ENCODE measurements at regions not wholly inside any gene's neighbourhood (a gene's known extent, or its start where the extent isn't known, plus 50 kb on each side); places are given as distances from the start of the nearest gene placed in this dataset.

DNA sequence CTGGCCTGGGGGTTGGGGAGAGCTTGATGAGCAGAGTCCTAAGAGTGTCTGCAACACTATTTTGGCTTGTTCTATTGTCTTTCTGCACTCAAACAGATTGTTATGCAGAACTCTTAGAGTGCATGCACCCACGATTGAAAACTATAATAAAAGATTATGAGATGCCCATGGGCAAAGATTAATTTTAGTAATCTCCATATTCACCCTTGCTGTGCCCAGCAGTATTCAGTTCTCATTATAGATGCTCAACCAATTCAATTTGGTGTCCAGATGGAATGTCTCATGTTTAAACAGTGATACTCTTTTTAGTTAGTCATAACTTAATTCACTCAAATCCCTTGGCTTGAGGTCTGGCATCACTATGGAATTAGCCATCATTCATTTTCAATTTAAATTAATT, 952.5 kb downstream of the CDH8 start:
- no peaks in the 10 kb centered on the region for H3K27me3 ChIP-seq (ENCODE audit: insufficient read depth)
- H3K9me2 ChIP-seq = no peaks in the 10 kb centered on the region
- no peak overlapping the region for H3K4me2 ChIP-seq
- H2AFZ ChIP-seq (ENCODE audit: low read depth) = no peak overlapping the region
- H3F3A ChIP-seq (replicated peaks; ENCODE audit: insufficient read depth) = no peaks in the 10 kb centered on the region
- no peak overlapping the region for H3K27ac ChIP-seq (ENCODE audit: low read depth in 2 of 2, low read length in 1 of 2)
- TF ChIP-seq RXRA (IDR thresholded peaks at IDR 0.05; ENCODE audit: borderline replicate concordance, low read depth) = no peak
- no peak for TF ChIP-seq FOSL2 (IDR thresholded peaks at IDR 0.05; ENCODE audit: borderline replicate concordance, low read depth)
- TF ChIP-seq, protein P1, sequence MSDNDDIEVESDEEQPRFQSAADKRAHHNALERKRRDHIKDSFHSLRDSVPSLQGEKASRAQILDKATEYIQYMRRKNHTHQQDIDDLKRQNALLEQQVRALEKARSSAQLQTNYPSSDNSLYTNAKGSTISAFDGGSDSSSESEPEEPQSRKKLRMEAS (IDR thresholded peaks at IDR 0.05; ENCODE audit: low read depth) = no peak
- no peak for TF ChIP-seq RCOR1 (IDR thresholded peaks at IDR 0.05; ENCODE audit: low read length)
- H3K36me3 ChIP-seq (replicated peaks in 1 of 2; ENCODE audit: control insufficient read depth in 1 of 2, insufficient read depth in 2 of 2, low read length in 1 of 2) = no peaks in the 10 kb centered on the region
- 0% methylated on average over 1 of the region's 1 CpG for WGBS (ENCODE audit: low lambda C conversion rate)
- H3K4me3 ChIP-seq (ENCODE audit: low read depth in 2 of 2, low read length in 1 of 2) = no peak overlapping the region
- no peaks in the 10 kb centered on the region for H4K20me1 ChIP-seq (ENCODE audit: insufficient read depth)
- ChIA-PET POLR2A (no interaction called here), CTCF (no interaction called here)
- no peaks in the 10 kb centered on the region for H3K4me1 ChIP-seq (ENCODE audit: control insufficient read depth in 1 of 2, insufficient read depth in 2 of 2, low read depth in 1 of 2, low read length in 1 of 2)
- no peaks in the 10 kb centered on the region for H3K9me3 ChIP-seq
- H3K9ac ChIP-seq = no peak overlapping the region
- H3K79me2 ChIP-seq (ENCODE audit: insufficient read depth) = no peaks in the 10 kb centered on the region
- no peak for DNase-seq

DNA sequence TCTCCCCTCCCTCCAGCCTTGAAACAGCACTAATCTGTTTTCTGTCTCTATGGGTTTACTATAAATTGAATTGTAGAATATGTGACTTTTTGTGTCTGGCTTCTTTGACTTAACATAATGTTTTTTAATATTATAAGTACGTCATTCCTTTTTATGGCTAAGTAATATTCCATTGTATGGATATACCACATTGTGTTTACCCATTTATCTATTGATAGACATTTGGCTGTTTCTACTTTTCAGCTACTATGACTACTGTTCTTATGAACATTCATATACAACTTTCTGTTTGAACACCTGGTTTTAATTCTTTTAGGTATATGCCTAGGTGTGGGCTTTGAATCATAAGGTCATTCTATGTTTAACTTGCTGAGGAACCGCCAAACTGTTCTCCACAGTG, 961.9 kb downstream of the CDH8 start:
- H3F3A ChIP-seq (replicated peaks; ENCODE audit: insufficient read depth) = no peaks in the 10 kb centered on the region
- DNase-seq = no peak
- H3K9ac ChIP-seq = no peak overlapping the region
- H3K9me3 ChIP-seq = peaks cover 17% of the 10 kb centered on the region; the same call in 1 of the 2 replicates
- H3K4me2 ChIP-seq = no peak overlapping the region
- H4K20me1 ChIP-seq (ENCODE audit: insufficient read depth) = no peaks in the 10 kb centered on the region
- H3K27me3 ChIP-seq (ENCODE audit: insufficient read depth) = no peaks in the 10 kb centered on the region
- no peak overlapping the region for H2AFZ ChIP-seq (ENCODE audit: low read depth)
- ChIA-PET POLR2A (no interaction called here), CTCF (no interaction called here)
- 6% methylated on average over 2 of the region's 2 CpGs for WGBS (ENCODE audit: low lambda C conversion rate)
- no peak overlapping the region for H3K4me3 ChIP-seq (ENCODE audit: low read depth in 2 of 2, low read length in 1 of 2)
- no peaks in the 10 kb centered on the region for H3K9me2 ChIP-seq
- no peaks in the 10 kb centered on the region for H3K79me2 ChIP-seq (ENCODE audit: insufficient read depth)
- H3K4me1 ChIP-seq (ENCODE audit: control insufficient read depth in 1 of 2, insufficient read depth in 2 of 2, low read depth in 1 of 2, low read length in 1 of 2) = no peaks in the 10 kb centered on the region
- H3K27ac ChIP-seq (ENCODE audit: low read depth in 2 of 2, low read length in 1 of 2) = no peak overlapping the region
- H3K36me3 ChIP-seq (replicated peaks in 1 of 2; ENCODE audit: control insufficient read depth in 1 of 2, insufficient read depth in 2 of 2, low read length in 1 of 2) = no peaks in the 10 kb centered on the region
- TF ChIP-seq GATA2 (CRISPR knock-in tag; IDR thresholded peaks at IDR 0.05) (no peak), JUND (IDR thresholded peaks at IDR 0.05) (no peak), YY1 (IDR thresholded peaks at IDR 0.05; ENCODE audit: low read depth) (no peak)
- TF ChIP-seq, protein P2, sequence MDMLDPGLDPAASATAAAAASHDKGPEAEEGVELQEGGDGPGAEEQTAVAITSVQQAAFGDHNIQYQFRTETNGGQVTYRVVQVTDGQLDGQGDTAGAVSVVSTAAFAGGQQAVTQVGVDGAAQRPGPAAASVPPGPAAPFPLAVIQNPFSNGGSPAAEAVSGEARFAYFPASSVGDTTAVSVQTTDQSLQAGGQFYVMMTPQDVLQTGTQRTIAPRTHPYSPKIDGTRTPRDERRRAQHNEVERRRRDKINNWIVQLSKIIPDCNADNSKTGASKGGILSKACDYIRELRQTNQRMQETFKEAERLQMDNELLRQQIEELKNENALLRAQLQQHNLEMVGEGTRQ (IDR thresholded peaks at IDR 0.05; ENCODE audit: borderline replicate concordance, low read depth, low read length) = no peak

DNA sequence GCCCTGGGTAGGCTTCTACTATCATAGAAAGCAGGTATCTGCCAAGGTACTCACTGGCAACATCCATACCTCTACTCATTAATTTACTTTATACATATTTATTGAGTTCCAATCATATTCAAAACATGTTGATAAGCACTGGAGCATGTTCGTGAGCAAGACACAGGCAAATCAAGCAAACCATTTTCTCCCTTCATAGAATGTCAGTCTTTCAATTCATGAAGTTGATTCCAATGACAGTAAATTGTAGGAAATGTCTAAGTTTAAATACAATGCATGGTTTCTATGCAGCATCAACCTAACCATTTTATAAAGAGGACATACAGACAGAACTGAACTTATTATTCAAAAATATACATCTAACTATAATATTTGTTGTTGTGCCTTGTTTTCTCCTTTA, 978.6 kb downstream of the CDH8 start:
- H3K4me3 ChIP-seq (ENCODE audit: low read depth in 2 of 2, low read length in 1 of 2) = no peak overlapping the region
- H3K27me3 ChIP-seq (ENCODE audit: insufficient read depth) = no peaks in the 10 kb centered on the region
- TF ChIP-seq JUND (IDR thresholded peaks at IDR 0.05) (no peak), NRF1 (IDR thresholded peaks at IDR 0.05; ENCODE audit: low read depth, low read length) (no peak), REST (IDR thresholded peaks at IDR 0.05; ENCODE audit: low read depth, low read length) (no peak), TEAD4 (IDR thresholded peaks at IDR 0.05; ENCODE audit: borderline replicate concordance, insufficient read depth) (no peak), POLR2AphosphoS5 (IDR thresholded peaks at IDR 0.05; ENCODE audit: low read depth, low read length) (no peak), MXI1 (IDR thresholded peaks at IDR 0.05; ENCODE audit: low read depth, low read length) (no peak), EP300 (IDR thresholded peaks at IDR 0.05; ENCODE audit: borderline replicate concordance in 1 of 2, low read depth in 1 of 2, low read length in 1 of 2) (no peak), FOXM1 (IDR thresholded peaks at IDR 0.05; ENCODE audit: low read depth) (no peak)
- no peaks in the 10 kb centered on the region; the same call in 1 of the 2 replicates for H3K9me3 ChIP-seq
- POLR2A ChIA-PET = no interaction called here
- H3K4me1 ChIP-seq (ENCODE audit: control insufficient read depth in 1 of 2, insufficient read depth in 2 of 2, low read depth in 1 of 2, low read length in 1 of 2) = no peaks in the 10 kb centered on the region
- H3K36me3 ChIP-seq (replicated peaks in 1 of 2; ENCODE audit: control insufficient read depth in 1 of 2, insufficient read depth in 2 of 2, low read length in 1 of 2) = no peaks in the 10 kb centered on the region
- no peak for DNase-seq
- H3K27ac ChIP-seq (ENCODE audit: low read depth in 2 of 2, low read length in 1 of 2) = no peak overlapping the region
- 29% methylated on average over 1 of the region's 1 CpG for WGBS (ENCODE audit: low lambda C conversion rate)
- no peaks in the 10 kb centered on the region for H3K9me2 ChIP-seq
- no peaks in the 10 kb centered on the region for H3K79me2 ChIP-seq (ENCODE audit: insufficient read depth)
- no peak overlapping the region for H3K9ac ChIP-seq
- H4K20me1 ChIP-seq (ENCODE audit: insufficient read depth) = no peaks in the 10 kb centered on the region
- H2AFZ ChIP-seq (ENCODE audit: low read depth) = no peak overlapping the region
- no peaks in the 10 kb centered on the region for H3F3A ChIP-seq (replicated peaks; ENCODE audit: insufficient read depth)
- CTCF ChIA-PET = no interaction called here
- H3K4me2 ChIP-seq = no peak overlapping the region

Measured in SK-N-SH (cell line).